Frontal cortex (tissue), 3 donors: ENCODE measurements at regions not wholly inside any gene's neighbourhood (a gene's known extent, or its start where the extent isn't known, plus 50 kb on each side); places are given as distances from the start of the nearest gene placed in this dataset.

Source experiments
- DNase-seq, 2 donors: peaks; one replicate each; pipeline ENCODE4 v3.0.0; 2012; ENCODE audit warnings: low spot score in 2 of 2
- FAIRE-seq: peaks from 2 replicates; lab custom pipeline; 2012; peaks lifted over from hg19 to GRCh38; lab: Jason Lieb, UNC
- donor health status: control.
- donor health status: control.
- donor health status: control.

GRCh38 chr16:48862087-48862532 lies 252.1 kb upstream of the N4BP1 start:
- FAIRE-seq (no peak), DNase-seq (no peak)

GRCh38 chr16:48860341-48860740 lies 250.4 kb upstream of the N4BP1 start:
- FAIRE-seq (no peak), DNase-seq (no peak)

- no peak for DNase-seq
- FAIRE-seq, result no peak
These were observed 243.0 kb upstream of the N4BP1 start for GRCh38 chr16:48852951-48853350.

DNA sequence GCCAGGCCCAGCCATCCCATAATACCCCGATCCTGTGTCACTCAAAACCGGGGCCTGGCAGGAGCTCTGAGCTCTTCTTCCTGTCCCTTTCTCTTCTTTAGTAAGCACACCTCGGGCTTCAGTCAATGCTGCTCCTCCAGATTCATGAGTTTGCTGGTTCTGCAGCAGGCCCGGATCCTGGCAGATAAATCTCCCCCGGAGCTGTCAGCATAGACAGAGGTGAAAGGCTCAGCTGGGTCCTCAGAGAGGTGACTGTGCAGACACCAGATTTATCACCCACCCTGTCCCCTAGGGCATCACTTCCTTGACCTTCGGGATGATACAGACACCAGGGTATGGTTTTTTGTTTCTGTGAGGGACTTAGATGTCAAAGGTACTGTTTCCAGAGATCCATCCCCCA lies 242.5 kb upstream of the N4BP1 start:
- FAIRE-seq, result no peak

GRCh38 chr16:48850097-48850770 lies 240.3 kb upstream of the N4BP1 start:
- DNase-seq (no peak), FAIRE-seq (no peak)

More for the DNA sequence above, 242.5 kb upstream of the N4BP1 start:
- DNase-seq, result no peak

- no peak for FAIRE-seq
- DNase-seq, result no peak
These were observed 236.3 kb upstream of the N4BP1 start for GRCh38 chr16:48846277-48846676.

- FAIRE-seq (no peak), DNase-seq (no peak)
These were observed 235.3 kb upstream of the N4BP1 start for GRCh38 chr16:48845261-48845660.

- DNase-seq (no peak), FAIRE-seq (no peak)
These were observed 228.4 kb upstream of the N4BP1 start for GRCh38 chr16:48838349-48838748.

DNA sequence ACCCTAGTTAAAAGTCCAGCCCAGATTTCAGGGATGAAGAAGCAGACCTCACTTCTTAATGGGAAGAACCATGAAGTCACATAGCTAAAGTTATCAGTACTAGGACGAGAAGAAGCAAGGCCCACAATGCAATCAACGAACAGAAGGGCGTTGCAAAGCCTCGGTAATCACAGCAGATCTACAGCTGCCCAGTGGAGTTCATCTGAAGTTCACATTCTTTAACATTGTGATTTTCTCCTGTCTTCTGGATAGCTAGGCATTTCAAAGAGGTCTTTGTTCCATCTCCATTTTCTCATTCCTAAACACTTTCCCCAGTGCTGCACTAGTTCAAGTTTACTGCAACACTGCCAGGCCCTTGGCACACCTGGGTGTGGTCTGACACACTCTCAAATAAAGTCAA lies 226.7 kb upstream of the N4BP1 start:
- DNase-seq (no peak), FAIRE-seq (no peak)

GRCh38 chr16:48836067-48836466 lies 226.1 kb upstream of the N4BP1 start:
- FAIRE-seq, result no peak
- DNase-seq, result no peak

DNA sequence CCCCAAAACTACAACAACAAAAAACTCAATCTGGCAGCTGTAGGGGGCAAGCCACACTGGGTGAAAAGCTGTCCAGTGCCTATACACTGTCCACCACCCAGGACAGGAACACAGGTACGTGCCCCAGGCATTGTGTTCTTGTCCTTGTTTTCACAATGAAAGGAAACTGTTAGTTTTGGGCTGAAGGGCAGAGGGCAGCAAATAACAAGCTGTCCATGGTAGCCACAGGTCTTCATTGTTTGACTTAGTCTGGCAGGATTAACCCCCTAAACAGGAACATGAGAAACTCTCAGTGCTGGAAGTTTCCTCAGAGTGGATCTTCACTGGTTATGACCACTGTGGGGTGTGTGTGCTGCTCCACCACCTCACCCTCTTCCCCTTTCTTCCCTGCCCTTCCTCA lies 224.6 kb upstream of the N4BP1 start:
- DNase-seq (no peak), FAIRE-seq (no peak)

DNA sequence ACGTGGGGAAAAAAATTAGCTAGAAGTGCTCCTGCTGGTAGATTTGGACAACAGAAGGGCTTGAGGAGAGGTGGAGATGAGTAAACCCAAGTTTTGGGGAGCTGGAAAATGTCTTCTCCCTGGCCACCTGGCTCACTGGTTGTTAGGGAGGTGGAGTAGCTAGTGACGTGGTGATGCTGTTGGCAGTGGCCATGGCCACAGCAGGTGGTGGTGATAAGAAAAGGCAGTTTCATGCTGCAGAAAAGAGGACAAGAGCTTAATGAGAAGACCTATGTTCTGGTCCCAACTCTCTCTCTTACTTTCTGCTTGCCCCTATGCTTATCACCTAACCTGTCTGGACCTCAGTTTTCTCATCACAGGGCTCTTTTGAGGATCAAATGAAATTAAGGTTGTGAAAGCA lies 223.5 kb upstream of the N4BP1 start:
- no peak for DNase-seq
- no peak for FAIRE-seq

- FAIRE-seq, result no peak
- no peak for DNase-seq
These were observed 221.2 kb upstream of the N4BP1 start for GRCh38 chr16:48831076-48831722.

DNA sequence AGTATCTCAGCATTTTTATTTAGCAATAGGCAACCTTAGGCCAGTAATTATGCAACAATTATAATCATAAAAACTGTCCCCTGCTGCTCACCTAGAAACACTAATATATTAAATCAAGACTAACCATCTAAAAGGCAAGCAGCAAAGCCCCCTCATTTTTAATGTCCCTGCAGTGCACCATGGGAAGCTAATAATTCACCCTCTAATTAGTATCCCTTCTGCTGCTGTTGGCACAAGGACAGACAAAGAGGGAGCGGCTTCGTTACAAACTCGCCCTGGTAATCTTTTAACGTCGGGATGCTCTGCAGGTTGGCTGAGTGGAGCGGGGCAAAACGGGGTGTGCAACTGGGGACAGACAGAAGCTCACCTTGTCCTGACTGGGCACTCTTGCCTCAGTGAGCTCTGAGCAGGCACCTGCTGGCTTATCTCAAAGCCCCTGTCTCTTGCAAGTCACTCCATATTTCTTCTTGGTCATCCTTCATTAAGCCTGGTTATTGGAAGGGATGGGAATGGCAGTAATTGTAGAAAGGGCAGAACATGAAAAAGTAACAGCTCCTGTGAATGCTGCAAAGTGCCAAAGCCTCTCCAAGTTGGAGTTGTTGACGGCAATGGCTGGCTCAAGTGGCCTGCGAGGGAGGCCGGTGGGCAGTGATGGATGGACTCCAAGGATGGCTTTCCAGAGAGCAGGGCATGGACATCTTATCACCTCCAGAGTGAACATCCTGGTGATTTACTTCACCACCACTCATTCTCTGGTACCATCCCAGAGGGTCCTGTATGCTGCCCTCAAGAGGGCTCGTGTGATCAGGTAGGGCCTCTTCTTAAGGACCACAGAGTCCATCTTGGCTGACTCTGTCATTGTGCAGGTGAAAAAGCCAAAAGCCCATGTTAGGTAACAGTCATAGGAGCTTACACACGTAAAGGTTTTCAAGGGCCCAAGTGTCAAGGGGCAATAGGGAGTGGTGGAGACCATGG lies 219.6 kb upstream of the N4BP1 start:
- DNase-seq (no peak), FAIRE-seq (no peak)

DNA sequence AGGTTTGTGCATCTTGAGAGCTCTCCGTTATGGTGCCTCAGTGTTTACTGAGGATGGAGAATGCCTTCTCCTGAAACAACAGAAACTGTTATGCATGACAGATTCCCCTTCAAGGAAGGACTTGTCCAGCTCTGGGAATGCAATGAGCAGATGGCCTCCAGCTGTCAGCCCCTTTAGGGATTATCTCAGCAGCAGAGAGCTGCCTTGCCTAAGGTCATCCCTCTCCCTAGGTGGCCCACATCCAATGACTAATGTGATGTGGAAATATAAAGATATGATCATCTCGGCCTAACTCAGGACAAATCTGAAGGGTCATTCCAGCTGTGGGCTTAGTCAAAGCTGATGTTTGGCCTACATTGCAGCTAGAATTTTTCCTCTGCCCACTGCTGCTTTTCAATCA lies 214.3 kb upstream of the N4BP1 start:
- DNase-seq (no peak), FAIRE-seq (no peak)

DNA sequence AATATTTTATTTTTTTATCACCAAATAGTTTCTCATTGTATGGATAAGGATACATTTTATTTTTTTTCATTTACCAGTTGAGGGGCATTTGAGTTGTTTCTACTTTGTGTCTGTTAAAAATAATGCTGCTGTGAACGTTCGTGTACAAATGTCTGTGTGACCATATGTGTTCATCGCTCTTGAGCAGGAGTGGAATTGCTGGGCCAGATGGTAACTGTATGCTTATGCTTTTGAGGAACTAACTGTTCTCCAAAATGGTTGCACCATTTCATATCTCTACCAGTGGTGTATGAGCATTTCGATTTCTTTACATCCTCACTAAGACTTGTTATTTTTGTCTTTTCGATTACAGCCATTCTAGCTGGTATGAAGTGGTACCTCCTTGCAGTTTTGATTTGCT lies 212.5 kb upstream of the N4BP1 start:
- FAIRE-seq (no peak), DNase-seq (no peak)

- FAIRE-seq (no peak), DNase-seq (no peak)
These were observed 210.4 kb upstream of the N4BP1 start for GRCh38 chr16:48820379-48820778.

- DNase-seq (no peak), FAIRE-seq (no peak)
These were observed 208.3 kb upstream of the N4BP1 start for GRCh38 chr16:48818257-48818656.

DNA sequence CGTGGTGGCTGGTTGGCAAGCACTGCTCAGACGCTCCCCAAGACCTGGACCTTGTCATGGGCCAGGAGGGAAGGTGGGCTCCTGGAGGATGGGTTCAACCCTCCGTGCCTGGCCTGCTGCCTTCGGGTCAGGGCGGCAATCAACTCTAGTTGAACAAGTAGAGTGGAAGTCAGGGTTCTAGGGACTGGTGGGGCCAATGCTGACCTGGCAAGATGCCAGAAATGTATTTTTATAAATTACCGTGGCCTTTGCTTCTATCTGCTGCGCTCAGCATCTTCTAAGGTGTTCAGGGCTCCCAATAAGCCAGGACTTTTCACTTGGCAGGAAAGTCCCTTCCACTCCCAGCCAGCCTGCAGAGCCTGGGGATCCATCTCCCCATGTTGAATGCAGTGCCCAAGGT lies 207.1 kb upstream of the N4BP1 start:
- no peak for DNase-seq
- no peak for FAIRE-seq

DNA sequence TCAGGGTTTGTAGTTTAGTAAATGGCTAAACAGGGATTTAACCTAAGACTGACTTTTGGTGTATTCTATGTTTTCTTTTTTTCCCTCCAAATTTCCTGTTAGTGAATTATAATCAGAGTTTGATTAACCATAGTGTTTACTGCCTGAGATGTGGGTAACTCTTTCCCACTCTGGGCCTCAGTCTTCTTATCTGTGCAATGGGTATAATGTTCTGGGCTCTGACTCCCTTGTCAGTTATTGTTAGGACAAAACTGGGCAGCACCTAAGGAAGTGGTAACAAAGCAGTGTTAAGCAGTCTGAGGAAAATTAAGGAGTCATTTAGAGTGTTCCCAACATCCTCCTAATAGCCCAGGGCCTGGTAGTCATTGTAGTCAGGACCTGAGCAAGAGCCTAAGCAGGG lies 206.4 kb upstream of the N4BP1 start:
- DNase-seq, result no peak
- FAIRE-seq, result no peak

GRCh38 chr16:48814994-48815393 lies 205.0 kb upstream of the N4BP1 start:
- DNase-seq, result no peak

More at GRCh38 chr16:48814994-48815393, 205.0 kb upstream of the N4BP1 start:
- no peak for FAIRE-seq
